NOMO-1 (cell line): ENCODE measurements at regions not wholly inside any gene's neighbourhood (a gene's known extent, or its start where the extent isn't known, plus 50 kb on each side); places are given as distances from the start of the nearest gene placed in this dataset.
"Not testable (repeated sequence)": the region's sequence is repeated elsewhere in the genome, so short reads cannot be mapped to it uniquely, and the experiment has no call there.

ENCODE experiments used
- DNase-seq, 2 experiments: peaks; one replicate each; lab custom pipeline; 2025; ENCODE audit not compliant: unreplicated experiment in 2 of 2; lab: John Stamatoyannopoulos, UW

DNA sequence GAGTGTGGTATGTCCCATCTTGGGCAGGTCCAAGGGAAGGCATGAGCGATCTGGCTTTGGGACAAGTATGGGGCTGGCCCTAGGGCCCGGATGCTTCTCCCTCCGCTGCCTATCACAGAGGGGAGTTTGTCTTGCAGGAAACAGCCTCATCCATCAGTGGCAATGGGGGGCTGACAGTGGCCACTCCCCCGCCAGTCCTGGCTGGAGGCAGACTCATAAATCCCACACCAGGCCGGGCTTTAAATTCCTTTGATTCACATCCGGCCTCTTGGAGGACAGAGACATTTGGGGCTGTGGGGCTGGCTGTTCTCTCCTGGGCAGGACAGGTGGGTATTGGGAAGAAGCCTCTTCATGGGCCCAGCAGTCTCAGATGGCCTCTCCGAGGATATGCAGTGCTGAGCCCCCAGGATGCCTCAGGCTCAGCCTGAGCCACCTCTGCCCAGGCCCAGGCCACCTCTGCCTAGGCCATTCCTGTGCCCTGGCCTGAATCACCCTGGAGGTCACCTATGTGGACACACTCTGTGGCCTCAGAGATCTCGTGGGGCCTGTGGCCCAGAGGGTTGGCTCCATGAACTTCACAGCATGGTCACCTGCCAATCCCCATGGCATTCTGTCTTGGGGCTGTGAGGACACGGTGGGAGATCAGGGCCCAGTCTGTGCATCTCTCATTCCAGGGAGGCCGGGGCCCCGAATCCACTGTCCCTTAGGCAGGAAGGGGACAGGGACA lies 84.2 kb upstream of the GOLGA6L4 start:
- no peak for DNase-seq

DNA sequence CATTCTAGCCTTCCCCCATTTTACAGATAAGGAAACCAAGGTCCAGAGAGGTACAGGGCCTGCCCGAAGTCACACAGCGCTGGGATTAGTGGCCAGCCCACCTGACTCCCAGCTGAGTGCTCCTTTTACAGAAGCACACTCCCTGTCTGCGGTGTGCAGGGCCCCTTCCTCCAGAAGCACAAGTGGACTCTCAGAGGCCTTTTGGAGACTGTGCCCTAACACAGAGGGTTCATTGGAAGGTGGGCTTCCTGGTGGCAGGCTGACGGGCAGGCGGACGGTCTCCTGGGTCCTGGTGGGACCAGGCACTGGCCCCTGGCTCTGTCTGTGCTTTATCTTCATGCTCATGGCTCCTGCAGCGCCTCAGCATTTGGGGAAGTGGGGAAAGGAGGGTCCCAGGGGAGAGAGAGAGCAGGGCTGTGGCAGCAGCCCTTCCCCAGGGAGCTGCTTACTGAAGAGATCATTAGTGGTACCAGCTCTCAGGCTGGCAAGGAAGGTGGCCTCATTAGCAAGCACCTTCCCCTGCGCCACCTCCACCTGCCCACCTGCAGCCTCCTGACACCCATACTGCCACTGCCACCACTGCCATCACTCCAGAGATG lies 83.1 kb upstream of the GOLGA6L4 start:
- not testable (repeated sequence) for DNase-seq

DNA sequence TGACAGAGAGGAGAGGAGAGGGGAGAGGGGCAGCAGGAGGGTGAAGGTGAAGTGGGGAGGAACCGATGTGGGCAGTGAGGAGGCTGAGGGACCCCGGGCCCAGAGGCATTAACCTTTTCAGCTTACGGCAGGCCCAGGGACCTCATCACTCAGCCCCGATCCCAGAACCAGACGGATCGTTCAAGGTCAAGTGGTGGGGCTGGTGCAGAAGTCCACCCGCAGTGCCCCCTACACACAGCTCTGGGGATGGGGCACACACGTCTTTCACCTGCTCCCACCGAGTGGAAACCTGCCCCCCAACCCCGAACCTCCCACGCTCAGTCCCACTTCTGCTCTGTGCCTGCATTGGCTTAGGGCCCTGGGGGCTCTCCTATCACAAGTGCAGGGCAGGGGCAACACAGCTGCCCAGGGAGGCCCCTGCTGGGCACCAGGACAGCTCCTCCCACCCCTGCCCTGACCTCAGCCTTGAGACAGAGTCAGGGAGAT lies 81.9 kb upstream of the GOLGA6L4 start:
- DNase-seq: not testable (repeated sequence)

DNA sequence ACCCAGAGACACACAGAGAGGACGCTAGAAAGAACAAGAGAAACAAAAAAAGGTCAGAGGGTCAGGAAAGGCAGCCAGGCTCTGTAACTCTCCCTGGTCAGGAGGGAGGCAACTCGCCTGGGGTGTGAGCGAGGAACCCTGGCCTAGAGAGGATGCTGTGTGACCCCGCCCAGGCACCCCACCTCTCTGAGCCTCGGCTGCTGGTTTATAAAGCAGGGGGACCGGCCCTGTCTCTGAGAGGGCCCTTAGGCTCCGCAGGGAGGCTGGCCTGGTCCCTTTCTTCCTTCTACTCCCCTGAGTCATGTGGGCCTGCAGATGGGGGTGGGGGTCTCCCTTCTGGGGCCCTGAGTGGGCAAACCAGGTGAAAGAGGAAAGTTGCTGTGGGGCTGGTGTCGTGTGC lies 81.3 kb upstream of the GOLGA6L4 start:
- DNase-seq: not testable (repeated sequence)

DNA sequence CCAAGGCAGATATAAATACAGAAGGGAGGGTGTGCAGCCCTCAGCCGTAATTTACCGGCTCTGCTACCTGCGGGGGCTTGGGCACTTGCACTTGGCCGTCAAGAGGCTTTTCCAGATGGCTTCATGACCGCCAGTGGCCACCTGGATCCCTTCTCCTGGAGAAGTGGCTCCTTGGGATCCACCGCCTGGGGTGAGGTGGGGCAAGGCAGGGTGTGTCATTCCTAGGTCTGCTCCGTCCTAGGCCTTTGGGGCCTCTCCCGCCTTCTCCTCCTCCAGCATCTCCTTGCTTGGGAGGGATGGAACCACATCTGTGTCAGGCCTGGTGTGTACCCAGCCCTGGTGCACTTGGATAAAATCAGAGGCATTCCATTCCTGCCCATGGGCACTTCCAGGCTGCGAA lies 80.8 kb upstream of the GOLGA6L4 start:
- not testable (repeated sequence) for DNase-seq

DNA sequence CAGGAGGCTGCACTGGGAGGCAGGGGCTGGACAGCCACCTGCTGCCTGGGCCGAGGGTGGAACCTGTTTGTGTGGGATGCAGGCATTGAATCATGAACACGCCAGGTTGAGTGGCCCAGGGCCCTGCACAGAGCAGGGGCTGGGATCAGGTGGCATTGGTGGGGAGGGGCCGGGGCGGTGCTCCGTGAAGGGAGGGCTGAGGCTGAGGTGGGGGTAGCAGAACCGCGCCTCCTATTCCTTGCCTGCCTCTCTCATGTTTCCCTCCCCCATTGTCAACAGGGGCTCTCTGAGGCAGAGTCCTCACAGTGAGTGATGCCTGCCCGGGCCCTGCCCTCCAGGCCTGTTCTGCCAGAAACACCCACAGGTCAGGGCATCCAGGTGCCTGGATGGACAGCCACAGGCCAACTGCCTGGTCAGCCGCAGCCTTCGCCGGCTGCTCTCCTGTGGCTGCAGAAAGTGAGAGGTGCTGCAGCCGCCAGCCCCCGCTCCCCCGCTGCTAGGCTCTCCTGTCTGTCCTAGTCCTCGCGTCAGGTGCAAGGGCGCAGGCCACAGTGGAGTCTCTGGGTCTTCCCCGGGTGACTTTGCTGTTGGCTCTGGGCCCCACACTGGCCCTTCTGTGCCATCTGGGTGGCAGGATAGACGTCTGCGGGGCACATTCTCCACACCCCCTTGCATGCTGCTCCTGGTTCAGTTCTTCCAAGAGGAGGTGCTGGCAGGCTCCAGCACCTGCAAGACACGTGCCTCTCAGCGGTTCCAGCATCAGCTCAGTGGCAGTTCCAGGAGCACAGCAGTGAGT lies 79.6 kb upstream of the GOLGA6L4 start:
- not testable (repeated sequence) for DNase-seq

DNA sequence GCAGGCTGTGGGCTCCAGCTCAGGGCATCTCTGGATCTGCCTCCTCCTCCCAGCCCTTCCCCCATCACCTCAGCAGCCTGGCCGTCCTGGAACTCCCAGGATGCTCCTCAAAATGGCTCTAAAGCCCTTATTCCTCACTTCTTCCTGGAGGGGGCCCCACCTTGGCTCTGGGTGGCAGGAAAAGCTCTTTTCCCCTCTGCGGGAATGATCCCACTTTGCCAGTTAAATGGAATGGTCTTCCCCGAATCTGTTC lies 79.1 kb upstream of the GOLGA6L4 start:
- DNase-seq: not testable (repeated sequence)

DNA sequence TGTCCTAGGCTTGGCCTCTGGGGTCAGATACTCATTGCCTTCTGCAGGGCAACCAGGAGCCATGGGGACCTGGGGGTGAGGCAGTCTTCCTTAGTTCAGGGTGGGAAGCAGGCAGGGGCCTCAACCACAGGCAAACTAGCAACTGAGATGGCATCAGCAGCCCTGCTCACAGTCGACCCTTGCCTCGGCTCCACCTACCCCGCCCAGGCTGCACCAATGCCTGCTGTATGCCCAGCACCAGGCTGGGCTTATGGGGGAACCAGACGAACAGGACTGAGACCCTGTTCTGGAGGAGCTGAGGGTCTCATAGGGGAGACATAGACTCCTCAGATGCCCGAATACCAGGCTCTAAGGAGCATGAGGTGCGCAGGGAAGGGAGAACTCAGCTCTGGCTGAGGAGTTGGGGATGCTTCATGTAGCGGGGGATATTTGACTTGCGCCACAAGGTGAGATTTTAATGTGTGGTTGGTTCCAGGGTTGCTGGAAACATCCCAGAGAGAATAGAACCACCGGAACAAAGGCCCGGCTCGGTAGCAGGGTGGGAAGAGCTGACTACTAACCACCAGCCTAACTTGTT lies 78.4 kb upstream of the GOLGA6L4 start:
- not testable (repeated sequence) for DNase-seq

DNA sequence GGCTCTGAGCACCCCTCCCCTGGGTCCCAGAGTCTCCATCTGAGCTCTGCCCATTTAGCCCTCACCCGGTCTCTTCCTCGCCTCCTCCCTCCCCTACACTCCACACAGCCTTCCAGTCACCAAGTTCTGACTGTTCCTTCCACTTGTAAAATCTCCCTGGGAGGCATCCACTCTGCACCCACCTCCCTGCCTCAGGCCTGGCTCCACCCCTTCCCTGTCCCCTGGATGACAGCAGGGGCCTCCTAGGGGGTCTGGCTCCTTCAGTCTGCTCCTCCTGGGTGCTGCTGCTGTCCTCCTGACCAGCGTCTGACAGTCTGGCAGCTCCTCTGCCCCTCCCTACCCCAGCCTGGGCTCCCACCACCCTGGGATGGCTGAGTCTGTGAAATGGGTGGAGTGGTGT lies 77.7 kb upstream of the GOLGA6L4 start:
- not testable (repeated sequence) for DNase-seq

DNA sequence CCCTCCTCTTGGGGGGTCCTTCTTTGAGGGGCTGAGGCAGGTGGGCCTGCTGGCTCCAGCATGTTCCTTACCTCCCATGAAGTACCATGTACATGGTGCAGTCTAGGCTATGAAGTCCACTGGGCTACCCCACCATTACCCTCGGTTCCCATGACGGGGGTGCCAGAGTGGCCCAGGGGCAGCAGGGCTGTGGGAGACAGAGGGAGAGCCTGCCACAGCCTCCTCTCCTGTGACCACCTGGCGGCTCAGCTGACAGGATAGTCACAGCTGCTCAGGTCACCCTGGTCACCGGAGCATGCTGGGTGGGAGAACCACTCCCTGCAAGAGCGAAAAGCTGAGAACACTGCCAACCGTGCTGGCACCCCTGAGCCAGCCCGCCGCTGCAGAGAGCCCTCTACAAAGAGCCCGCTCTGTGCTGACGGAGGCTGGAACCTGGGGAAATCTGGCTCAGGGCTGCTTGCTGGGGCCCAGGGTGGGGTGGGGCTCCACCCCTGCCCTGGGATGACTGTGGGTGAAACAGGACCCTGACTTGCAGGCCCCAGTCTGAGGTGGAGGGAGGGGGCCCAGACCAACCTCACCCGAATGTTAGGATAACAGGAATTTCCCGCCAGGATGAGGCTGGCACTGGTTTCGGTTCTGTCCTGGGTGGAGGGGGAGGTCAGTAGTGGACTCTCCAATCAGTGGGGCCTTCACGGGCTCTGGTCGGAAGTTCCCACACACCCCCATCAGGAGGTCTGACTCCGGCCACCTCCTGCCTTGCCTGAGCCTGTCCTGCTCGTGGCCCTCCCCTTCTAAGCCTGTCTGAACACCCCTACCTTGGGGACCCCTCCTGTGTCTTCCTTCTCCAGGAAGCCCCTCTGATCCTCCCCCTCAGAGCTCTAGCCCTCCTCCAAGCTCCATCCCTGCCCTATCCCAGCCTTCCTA lies 76.0 kb upstream of the GOLGA6L4 start:
- DNase-seq: not testable (repeated sequence)

DNA sequence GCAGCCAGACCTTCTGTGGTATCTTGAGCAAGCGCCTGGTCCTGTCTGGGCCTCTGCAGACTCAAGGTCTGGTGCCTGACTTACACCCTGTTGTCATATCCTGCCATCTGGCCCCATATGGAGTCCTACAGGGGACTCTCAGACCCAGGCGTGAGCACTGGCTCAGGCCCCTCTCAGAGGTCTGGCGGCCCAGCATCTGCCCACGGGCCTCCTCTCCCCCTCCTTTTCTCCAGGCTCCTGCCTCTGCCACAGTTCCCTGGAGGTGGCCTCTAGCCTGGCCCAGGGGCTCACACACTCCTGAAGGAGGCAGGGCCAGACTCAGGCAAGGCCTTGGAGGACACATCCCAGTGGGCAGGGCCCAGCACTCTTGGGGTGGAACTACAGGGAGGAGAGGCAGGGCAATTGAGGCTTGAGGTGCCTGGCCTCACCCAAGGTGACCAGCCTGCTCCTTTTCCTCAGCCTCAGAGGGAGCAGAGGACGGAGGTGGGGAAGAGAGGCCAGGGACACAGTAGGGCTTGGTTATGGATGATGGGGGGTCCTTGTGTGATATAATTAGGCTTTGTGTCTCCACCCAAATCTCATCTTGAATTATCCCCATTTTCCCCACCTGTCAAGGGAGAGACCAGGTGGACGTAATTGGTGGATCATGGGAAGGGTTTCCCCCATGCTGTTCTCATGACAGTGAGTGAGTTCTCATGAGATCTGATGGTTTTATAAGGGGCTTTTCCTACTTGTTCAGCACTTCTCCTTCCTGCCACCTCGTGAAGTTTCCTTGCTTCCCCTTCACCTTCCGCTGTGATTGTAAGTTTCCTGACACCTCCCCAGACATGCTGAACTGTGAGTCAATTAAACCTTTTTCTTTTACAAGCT lies 70.9 kb upstream of the GOLGA6L4 start:
- DNase-seq: not testable (repeated sequence)

DNA sequence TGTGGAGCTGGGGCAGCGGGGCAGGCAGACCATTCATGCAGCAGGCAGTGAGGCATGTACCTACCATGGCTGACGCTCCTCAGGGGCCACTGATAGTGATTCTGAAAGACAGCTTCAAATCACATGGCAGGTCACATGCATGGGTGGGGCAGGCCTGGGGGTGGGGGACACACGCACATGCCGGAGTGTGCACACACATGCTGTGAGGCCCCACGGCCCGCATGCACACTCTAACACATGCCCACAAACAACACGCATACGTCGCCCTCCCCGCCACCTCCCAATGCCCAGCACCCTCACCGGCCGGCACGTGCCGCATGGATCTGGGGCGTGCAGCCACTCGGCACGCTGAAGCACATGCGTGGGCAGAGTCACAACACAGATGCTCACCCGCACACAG lies 65.5 kb upstream of the GOLGA6L4 start:
- not testable (repeated sequence) for DNase-seq

DNA sequence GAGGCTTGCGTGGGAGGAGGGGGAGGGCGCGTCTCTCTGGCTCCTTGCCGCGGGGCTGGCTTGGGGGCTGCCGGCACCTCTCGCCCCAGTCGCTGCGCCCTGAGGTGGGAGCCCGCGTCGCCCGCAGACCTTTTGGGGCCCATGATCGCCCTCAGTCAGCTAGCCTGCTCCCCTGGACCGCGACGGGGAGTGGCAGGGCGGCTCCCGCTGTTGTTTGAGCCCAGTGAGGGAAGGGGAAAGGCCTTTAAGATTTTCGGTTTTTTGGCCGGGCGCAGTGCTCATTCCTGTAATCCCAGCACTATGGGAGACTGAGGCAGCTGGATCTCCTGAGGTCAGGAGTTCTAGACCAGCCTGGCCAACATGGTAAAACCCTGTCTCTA lies 62.4 kb upstream of the GOLGA6L4 start:
- not testable (repeated sequence) for DNase-seq
